ENCODE measurements at regions not wholly inside any gene's neighbourhood (a gene's known extent, or its start where the extent isn't known, plus 50 kb on each side); places are given as distances from the start of the nearest gene placed in this dataset.

GRCh38 chr12:67873355-67873754 lies 115.9 kb upstream of the IFNG-AS1 start:
- no peak for TF ChIP-seq ZNF777 (tag by site-specific recombination; IDR thresholded peaks at IDR 0.05; ENCODE audit: borderline replicate concordance)
- Histone ChIP-seq H3K9me3 (ENCODE audit: control insufficient read depth, insufficient read depth, low read depth, low read length) (no peaks in the 10 kb centered on the region), H3K4me1 (ENCODE audit: control insufficient read depth, insufficient read depth, low read length) (no peaks in the 10 kb centered on the region), H3K36me3 (ENCODE audit: control insufficient read depth in 2 of 2, insufficient read depth in 1 of 2, low read length in 2 of 2) (no peaks in the 10 kb centered on the region), H3K27ac (ENCODE audit: extremely low read depth, low read depth, low read length) (no peak overlapping the region), H3K4me3 (ENCODE audit: low read depth, low read length) (no peak overlapping the region)
- CTCF ChIA-PET: no interaction called here
- POLR2A ChIA-PET: no interaction called here

- Histone ChIP-seq H3K27ac (ENCODE audit: extremely low read depth, low read depth, low read length) (no peak overlapping the region), H3K4me3 (ENCODE audit: low read depth, low read length) (no peak overlapping the region), H3K9me3 (ENCODE audit: control insufficient read depth, insufficient read depth, low read depth, low read length) (no peaks in the 10 kb centered on the region), H3K36me3 (ENCODE audit: control insufficient read depth in 2 of 2, insufficient read depth in 1 of 2, low read length in 2 of 2) (no peaks in the 10 kb centered on the region), H3K4me1 (ENCODE audit: control insufficient read depth, insufficient read depth, low read length) (no peaks in the 10 kb centered on the region)
- ChIA-PET CTCF (no interaction called here), POLR2A (no interaction called here)
- TF ChIP-seq ZNF768 (tag by site-specific recombination; IDR thresholded peaks at IDR 0.05): no peak
Measured at GRCh38 chr12:67876305-67876915, 112.8 kb upstream of the IFNG-AS1 start.

DNA sequence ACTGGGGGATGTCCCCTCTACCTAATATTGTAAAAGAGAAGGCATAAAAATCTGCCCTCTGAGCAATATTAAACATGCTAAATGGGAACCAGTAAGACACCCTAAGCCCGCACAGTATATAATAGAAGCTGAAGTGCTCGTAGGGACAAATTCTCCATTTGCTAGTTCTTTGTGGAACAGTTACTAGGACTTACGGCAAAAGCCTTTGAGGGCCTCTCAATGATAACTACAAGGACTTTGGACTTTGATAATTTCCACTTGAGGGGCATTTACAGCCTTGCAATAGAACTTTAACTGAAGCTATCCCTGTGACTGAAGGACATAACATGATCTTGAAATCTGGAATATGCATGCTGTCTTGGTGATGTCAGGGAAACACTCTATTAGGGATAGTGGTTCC lies 111.5 kb upstream of the IFNG-AS1 start:
- TF ChIP-seq ZNF623 (tag by site-specific recombination; IDR thresholded peaks at IDR 0.05) (no peak), ZEB2 (tag by site-specific recombination; IDR thresholded peaks at IDR 0.05) (no peak), ZNF174 (tag by site-specific recombination; IDR thresholded peaks at IDR 0.05) (no peak), ZNF837 (tag by site-specific recombination; IDR thresholded peaks at IDR 0.05) (no peak), GLI4 (tag by site-specific recombination; IDR thresholded peaks at IDR 0.05) (no peak)
- TF ChIP-seq, protein P1, sequence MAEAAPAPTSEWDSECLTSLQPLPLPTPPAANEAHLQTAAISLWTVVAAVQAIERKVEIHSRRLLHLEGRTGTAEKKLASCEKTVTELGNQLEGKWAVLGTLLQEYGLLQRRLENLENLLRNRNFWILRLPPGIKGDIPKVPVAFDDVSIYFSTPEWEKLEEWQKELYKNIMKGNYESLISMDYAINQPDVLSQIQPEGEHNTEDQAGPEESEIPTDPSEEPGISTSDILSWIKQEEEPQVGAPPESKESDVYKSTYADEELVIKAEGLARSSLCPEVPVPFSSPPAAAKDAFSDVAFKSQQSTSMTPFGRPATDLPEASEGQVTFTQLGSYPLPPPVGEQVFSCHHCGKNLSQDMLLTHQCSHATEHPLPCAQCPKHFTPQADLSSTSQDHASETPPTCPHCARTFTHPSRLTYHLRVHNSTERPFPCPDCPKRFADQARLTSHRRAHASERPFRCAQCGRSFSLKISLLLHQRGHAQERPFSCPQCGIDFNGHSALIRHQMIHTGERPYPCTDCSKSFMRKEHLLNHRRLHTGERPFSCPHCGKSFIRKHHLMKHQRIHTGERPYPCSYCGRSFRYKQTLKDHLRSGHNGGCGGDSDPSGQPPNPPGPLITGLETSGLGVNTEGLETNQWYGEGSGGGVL (tag by site-specific recombination; IDR thresholded peaks at IDR 0.05): no peak
- Histone ChIP-seq H3K36me3 (ENCODE audit: control insufficient read depth in 2 of 2, insufficient read depth in 1 of 2, low read length in 2 of 2) (no peaks in the 10 kb centered on the region), H3K27ac (ENCODE audit: extremely low read depth, low read depth, low read length) (no peak overlapping the region), H3K9me3 (ENCODE audit: control insufficient read depth, insufficient read depth, low read depth, low read length) (no peaks in the 10 kb centered on the region), H3K4me1 (ENCODE audit: control insufficient read depth, insufficient read depth, low read length) (no peaks in the 10 kb centered on the region), H3K4me3 (ENCODE audit: low read depth, low read length) (no peak overlapping the region)
- ChIA-PET POLR2A (no interaction called here), CTCF (interaction anchor here (0.9 kb wide), 1 partner anchor 8 kb away, joined by 3 read pairs; no protein-coding TSS in a partner anchor)

DNA sequence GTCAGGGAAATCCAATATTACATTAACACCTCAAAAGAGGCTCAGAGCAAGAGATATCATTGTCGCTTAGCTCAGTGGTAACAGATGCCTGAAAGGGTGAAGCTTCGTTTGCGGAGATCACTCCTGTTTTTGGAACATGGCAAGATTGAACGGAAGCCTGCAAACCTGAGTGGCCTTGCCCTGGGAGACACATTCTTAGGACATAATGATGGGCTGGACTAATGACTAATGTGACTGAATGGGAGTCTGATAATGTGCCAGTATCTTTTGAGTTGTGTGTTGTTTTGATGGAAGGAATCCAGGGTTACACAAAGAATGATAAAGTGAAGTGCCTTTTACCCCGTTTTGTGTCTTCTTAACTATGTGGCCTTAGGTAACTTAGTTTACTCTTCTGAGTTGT lies 109.3 kb upstream of the IFNG-AS1 start:
- Histone ChIP-seq H3K36me3 (ENCODE audit: control insufficient read depth in 2 of 2, insufficient read depth in 1 of 2, low read length in 2 of 2) (no peaks in the 10 kb centered on the region), H3K4me1 (ENCODE audit: control insufficient read depth, insufficient read depth, low read length) (no peaks in the 10 kb centered on the region), H3K4me3 (ENCODE audit: low read depth, low read length) (no peak overlapping the region), H3K9me3 (ENCODE audit: control insufficient read depth, insufficient read depth, low read depth, low read length) (no peaks in the 10 kb centered on the region), H3K27ac (ENCODE audit: extremely low read depth, low read depth, low read length) (no peak overlapping the region)
- ChIA-PET CTCF (no interaction called here), POLR2A (no interaction called here)
- TF ChIP-seq ZNF560 (tag by site-specific recombination; IDR thresholded peaks at IDR 0.05; ENCODE audit: borderline replicate concordance) (no peak), PRDM6 (tag by site-specific recombination; IDR thresholded peaks at IDR 0.05) (no peak), ZNF621 (tag by site-specific recombination; IDR thresholded peaks at IDR 0.05) (no peak), ZNF16 (tag by site-specific recombination; IDR thresholded peaks at IDR 0.05; ENCODE audit: low read depth) (no peak), ZBTB6 (tag by site-specific recombination; IDR thresholded peaks at IDR 0.05) (no peak), ZFHX2 (tag by site-specific recombination; conservative IDR thresholded peaks at IDR 0.05) (no peak), BCL6B (tag by site-specific recombination; IDR thresholded peaks at IDR 0.05) (no peak)
- TF ChIP-seq, protein P2, sequence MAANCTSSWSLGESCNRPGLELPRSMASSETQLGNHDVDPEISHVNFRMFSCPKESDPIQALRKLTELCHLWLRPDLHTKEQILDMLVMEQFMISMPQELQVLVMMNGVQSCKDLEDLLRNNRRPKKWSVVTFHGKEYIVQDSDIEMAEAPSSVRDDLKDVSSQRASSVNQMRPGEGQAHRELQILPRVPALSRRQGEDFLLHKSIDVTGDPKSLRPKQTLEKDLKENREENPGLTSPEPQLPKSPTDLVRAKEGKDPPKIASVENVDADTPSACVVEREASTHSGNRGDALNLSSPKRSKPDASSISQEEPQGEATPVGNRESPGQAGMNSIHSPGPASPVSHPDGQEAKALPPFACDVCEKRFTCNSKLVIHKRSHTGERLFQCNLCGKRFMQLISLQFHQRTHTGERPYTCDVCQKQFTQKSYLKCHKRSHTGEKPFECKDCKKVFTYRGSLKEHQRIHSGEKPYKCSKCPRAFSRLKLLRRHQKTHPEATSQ (tag by site-specific recombination; IDR thresholded peaks at IDR 0.05): no peak

Measured in HEK293 (cell line).